ENCODE measurements at regions not wholly inside any gene's neighbourhood (a gene's known extent, or its start where the extent isn't known, plus 50 kb on each side); places are given as distances from the start of the nearest gene placed in this dataset.
"Not testable (repeated sequence)": the region's sequence is repeated elsewhere in the genome, so short reads cannot be mapped to it uniquely, and the experiment has no call there.

GRCh38 chr3:82129221-82129801 is 367.9 kb upstream of the GBE1 start:
- no peak for DNase-seq (ENCODE audit: low read depth in 4 of 4, low spot score in 3 of 4)

- peak in 1 of 4 donors; percentile 8 for DNase-seq (ENCODE audit: low read depth in 4 of 4, low spot score in 3 of 4)
These were observed 366.8 kb upstream of the GBE1 start for GRCh38 chr3:82128271-82128670.

GRCh38 chr3:82122554-82123345 is 361.3 kb upstream of the GBE1 start:
- DNase-seq (ENCODE audit: low read depth in 4 of 4, low spot score in 3 of 4) = no peak

- no peak for DNase-seq (ENCODE audit: low read depth in 4 of 4, low spot score in 3 of 4)
These were observed 353.1 kb upstream of the GBE1 start for GRCh38 chr3:82114589-82114988.

- not testable (repeated sequence) for DNase-seq (ENCODE audit: low read depth in 4 of 4, low spot score in 3 of 4)
These were observed 349.3 kb upstream of the GBE1 start for GRCh38 chr3:82110721-82111120.

GRCh38 chr3:82103241-82103640 is 341.8 kb upstream of the GBE1 start:
- DNase-seq (ENCODE audit: low read depth in 4 of 4, low spot score in 3 of 4) = no peak

GRCh38 chr3:82100378-82100777 is 338.9 kb upstream of the GBE1 start:
- no peak for DNase-seq (ENCODE audit: low read depth in 4 of 4, low spot score in 3 of 4)

GRCh38 chr3:82093641-82094040 is 332.2 kb upstream of the GBE1 start:
- no peak for DNase-seq (ENCODE audit: low read depth in 4 of 4, low spot score in 3 of 4)

GRCh38 chr3:82088749-82089148 is 327.3 kb upstream of the GBE1 start:
- DNase-seq (ENCODE audit: low read depth in 4 of 4, low spot score in 3 of 4) = no peak

- DNase-seq (ENCODE audit: low read depth in 4 of 4, low spot score in 3 of 4) = no peak
These were observed 326.5 kb upstream of the GBE1 start for GRCh38 chr3:82087958-82088357.

GRCh38 chr3:82085851-82086475 is 324.5 kb upstream of the GBE1 start:
- no peak for DNase-seq (ENCODE audit: low read depth in 4 of 4, low spot score in 3 of 4)

GRCh38 chr3:82085356-82085755 is 323.9 kb upstream of the GBE1 start:
- no peak for DNase-seq (ENCODE audit: low read depth in 4 of 4, low spot score in 3 of 4)

GRCh38 chr3:82084824-82085223 is 323.4 kb upstream of the GBE1 start:
- no peak for DNase-seq (ENCODE audit: low read depth in 4 of 4, low spot score in 3 of 4)

- DNase-seq (ENCODE audit: low read depth in 4 of 4, low spot score in 3 of 4) = no peak
These were observed 321.4 kb upstream of the GBE1 start for GRCh38 chr3:82082796-82083195.

- no peak for DNase-seq (ENCODE audit: low read depth in 4 of 4, low spot score in 3 of 4)
These were observed 319.9 kb upstream of the GBE1 start for GRCh38 chr3:82081351-82081750.

GRCh38 chr3:82080792-82081191 is 319.3 kb upstream of the GBE1 start:
- DNase-seq (ENCODE audit: low read depth in 4 of 4, low spot score in 3 of 4) = no peak

- no peak for DNase-seq (ENCODE audit: low read depth in 4 of 4, low spot score in 3 of 4)
These were observed 318.8 kb upstream of the GBE1 start for GRCh38 chr3:82080261-82080660.

- no peak for DNase-seq (ENCODE audit: low read depth in 4 of 4, low spot score in 3 of 4)
These were observed 318.0 kb upstream of the GBE1 start for GRCh38 chr3:82079335-82079890.

GRCh38 chr3:82078246-82078645 is 316.8 kb upstream of the GBE1 start:
- no peak for DNase-seq (ENCODE audit: low read depth in 4 of 4, low spot score in 3 of 4)

GRCh38 chr3:82067420-82067819 is 306.0 kb upstream of the GBE1 start:
- DNase-seq (ENCODE audit: low read depth in 4 of 4, low spot score in 3 of 4) = no peak

GRCh38 chr3:82058809-82059208 is 297.4 kb upstream of the GBE1 start:
- no peak for DNase-seq (ENCODE audit: low read depth in 4 of 4, low spot score in 3 of 4)

- no peak for DNase-seq (ENCODE audit: low read depth in 4 of 4, low spot score in 3 of 4)
These were observed 294.3 kb upstream of the GBE1 start for GRCh38 chr3:82055792-82056191.
